Kidney capillary endothelial cell (primary cell): ENCODE measurements at regions not wholly inside any gene's neighbourhood (a gene's known extent, or its start where the extent isn't known, plus 50 kb on each side); places are given as distances from the start of the nearest gene placed in this dataset.

ENCODE experiments used
- DNase-seq: peaks from one replicate; pipeline ENCODE4 v3.0.0-alpha.2; 2018; ENCODE audit warnings: low spot score

GRCh38 chr11:112355726-112356125 lies 95.1 kb upstream of the PLET1 start:
- no peak for DNase-seq

DNA sequence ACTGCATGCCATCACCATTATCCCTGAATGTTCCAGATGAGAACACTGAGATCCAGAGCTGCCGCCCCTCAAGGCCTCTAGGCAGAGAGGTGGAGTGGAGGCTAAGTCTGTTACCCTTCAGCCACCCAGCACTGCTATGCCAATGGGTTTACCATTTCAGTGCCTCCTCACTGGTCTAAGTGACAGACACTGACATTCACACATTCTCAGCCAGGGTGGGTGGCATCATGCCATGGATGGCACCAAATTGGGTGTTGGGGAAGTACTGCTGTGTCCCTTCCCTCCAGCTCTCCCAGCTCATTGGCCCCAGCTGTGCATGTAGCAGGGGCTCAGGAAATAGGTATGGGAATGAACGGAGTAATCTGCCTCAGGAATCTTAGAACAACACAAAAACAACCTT lies 96.8 kb upstream of the PLET1 start:
- no peak for DNase-seq

GRCh38 chr11:112361396-112361795 lies 100.7 kb upstream of the PLET1 start:
- DNase-seq, result no peak

DNA sequence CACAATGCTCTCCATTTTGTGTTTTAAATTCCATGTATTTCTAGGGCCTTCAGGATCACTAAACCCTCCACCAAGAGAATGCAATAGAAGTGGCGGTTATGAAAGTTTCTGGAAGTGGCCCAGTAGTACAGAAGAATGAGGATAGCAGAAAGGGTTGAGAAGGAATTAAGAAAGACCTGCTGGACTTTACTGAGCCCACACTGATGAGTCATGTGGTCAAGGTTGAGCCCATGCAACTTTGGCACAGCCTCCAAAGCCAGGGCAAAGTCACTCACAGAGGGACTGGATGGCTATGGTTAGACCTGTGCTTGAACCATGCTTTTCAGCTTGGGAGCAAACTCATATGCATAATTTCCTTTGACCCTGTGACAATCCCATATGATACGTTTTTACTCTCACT lies 102.9 kb upstream of the PLET1 start:
- DNase-seq, result no peak

- no peak for DNase-seq
These were observed 104.4 kb upstream of the PLET1 start for GRCh38 chr11:112364962-112365481.

GRCh38 chr11:112366012-112366411 lies 105.4 kb upstream of the PLET1 start:
- no peak for DNase-seq

GRCh38 chr11:112366777-112367176 lies 106.1 kb upstream of the PLET1 start:
- DNase-seq, result no peak

DNA sequence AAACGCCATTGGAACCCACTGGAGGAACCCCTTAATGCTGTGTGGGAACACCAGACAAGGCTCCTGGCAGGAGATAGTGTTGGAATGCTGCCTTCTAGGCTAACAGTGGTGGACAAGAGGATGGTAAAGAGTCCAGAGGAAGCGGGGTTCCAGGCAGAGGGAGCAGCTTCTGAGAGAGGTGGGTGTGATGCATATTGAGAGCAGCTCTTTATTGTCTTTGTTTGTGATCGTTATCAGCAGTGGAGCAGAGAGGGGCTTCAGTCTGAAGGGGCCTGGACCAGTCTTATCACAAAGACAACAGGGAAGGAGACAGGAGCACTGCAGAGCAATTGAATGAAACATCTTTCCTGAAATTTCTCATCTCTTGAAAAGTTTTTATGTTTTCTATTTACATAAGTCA lies 106.8 kb upstream of the PLET1 start:
- DNase-seq, result no peak

DNA sequence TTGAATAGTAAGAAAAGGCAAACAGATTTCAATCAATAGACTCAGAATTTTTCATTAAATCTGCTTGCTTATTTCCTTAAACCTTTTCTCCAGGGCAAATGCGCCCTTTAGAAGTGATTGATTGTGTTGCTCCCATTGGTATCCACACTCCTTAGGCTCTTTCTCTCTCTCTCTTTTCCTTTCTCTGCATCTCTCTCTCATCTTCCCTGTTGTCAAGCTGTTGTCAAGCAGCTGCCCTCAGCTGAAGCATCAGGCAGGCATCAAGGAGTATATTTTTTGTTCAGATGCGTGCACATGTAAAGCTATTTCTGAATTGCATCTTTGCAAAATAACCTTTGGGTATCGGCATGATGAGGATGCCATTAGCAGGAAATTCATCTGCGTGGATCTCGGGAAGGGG lies 107.2 kb upstream of the PLET1 start:
- no peak for DNase-seq

- DNase-seq, result no peak
These were observed 107.7 kb upstream of the PLET1 start for GRCh38 chr11:112368381-112368780.

- DNase-seq, result no peak
These were observed 108.7 kb upstream of the PLET1 start for GRCh38 chr11:112369374-112369773.

- no peak for DNase-seq
These were observed 109.3 kb upstream of the PLET1 start for GRCh38 chr11:112369916-112370315.

DNA sequence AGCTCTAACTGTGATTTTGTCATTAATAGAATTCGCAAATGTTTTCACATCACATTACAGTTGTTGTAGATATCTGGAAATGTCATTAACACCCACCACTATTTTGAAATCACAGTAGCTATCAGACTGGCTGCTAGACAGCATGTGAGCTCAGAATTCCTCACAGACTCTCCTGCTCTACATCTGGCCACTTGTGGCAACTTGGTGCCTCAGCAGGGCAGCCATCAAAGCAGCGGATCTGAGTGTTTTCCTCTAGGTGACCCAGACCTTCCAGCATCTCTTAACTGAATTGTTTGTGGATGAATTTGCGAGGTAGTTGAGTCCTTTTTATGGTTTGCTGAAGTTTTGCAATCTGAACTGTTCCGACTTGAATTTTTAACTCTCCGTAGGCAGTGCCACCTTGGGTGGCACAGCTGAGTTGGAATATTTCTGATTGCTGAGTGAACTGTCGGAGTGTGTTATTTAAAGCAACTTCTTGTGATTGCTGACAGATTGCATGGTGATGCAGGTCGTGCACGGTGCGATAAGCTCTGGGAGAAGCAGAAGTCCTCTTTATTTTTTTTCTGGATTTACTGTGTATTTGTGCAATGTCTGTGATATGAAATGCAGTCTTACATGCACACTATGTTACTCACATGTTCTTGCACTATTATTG lies 114.0 kb upstream of the PLET1 start:
- DNase-seq, result no peak

GRCh38 chr11:112377946-112378345 lies 117.3 kb upstream of the PLET1 start:
- no peak for DNase-seq

DNA sequence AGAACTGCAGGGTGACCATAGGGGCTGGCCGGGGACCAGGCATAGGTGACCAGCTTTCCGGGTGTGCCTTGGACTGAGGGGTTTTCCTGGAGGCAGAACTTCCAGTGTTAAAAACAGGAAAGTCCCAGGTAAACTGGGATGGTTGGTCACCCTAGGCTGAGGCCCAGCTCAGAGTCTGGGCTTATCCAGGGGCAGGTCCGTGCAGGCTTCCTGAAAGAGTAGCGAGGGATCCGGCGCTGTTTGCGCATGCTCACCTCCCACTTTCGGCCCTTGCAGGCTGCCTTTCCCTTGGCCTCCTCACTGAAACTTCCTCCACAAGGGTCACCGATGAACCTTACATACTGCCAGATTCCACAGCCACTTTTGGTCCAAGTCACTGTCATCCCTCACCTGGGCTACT lies 119.8 kb upstream of the PLET1 start:
- DNase-seq, result no peak

DNA sequence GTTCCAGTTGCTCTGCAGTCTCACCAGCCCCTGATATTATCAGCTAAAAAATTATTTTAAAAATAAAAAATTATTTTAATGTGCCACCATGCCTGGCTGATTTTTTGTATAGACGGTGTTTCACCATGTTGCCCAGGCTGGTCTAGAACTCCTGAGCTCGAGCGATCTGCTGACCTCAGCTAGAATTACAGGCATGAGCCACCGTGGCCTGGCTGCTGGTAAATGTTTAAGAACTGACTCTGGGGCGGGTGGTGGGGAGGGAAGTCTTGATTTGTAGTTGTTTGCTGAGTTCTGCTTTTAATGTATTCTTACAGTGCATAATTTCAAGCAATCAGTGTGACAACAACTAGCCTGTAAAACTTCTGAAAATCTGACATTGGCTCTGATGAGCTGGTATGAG lies 120.9 kb upstream of the PLET1 start:
- no peak for DNase-seq

GRCh38 chr11:112382561-112382960 lies 121.9 kb upstream of the PLET1 start:
- DNase-seq, result no peak

DNA sequence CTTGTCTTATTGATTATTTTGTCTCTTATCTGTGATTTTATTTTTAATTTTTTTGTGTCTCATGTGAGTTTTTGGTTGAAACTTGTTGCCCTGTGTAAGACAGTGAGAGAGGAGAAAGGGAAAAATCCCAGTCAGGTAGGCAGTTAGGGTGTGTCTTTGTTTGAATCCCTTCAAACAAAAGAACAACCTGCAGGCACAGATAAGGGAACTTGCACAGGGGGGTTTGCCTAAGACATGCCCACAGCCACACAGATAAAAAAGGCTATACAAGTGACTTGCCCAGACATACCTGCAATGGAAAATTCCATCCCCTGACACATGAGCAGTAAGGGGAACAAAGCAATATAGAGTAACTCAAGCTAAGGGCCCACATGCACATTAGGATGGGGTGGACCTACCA lies 127.8 kb upstream of the PLET1 start:
- no peak for DNase-seq

GRCh38 chr11:112391086-112391485 lies 130.4 kb upstream of the PLET1 start:
- no peak for DNase-seq

DNA sequence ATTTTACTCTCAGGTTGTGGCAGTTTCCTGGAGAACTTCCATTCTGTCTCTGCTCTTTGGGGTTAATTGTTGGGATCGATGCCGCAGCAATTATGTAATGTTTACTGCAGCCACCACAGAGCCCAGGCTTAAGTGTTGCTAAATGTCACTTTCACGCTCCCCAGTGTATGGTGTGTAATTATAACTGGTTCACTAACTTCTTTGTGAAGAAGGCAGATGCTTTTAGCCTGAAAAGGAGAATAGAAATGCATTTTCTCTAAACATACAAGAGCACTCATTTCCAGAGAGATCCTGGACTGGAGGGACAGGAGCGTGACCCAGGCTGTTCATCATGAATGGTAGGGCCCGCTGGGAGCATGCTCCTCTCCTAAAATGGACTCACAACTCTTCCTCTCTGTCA lies 132.2 kb upstream of the PLET1 start:
- DNase-seq, result no peak

DNA sequence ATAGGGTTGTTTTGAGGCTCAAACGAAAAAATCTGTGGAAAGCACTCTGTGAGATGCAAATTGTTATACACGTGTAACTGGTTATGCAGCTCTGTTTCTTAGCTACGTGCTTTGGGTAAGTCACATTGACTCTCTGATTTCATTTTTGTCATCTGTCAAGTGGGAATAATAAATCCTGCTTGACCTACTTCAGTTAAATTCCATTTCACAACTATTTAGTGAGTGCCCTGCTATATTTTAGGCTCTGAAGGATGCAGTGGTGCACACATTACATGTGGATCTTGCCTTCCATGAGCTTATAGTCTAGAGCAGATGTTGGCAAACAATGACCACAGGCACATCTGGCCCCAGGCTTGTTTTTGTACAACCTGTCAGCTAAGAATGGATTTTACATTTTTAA lies 133.6 kb upstream of the PLET1 start:
- no peak for DNase-seq

GRCh38 chr11:112396076-112396475 lies 135.4 kb upstream of the PLET1 start:
- DNase-seq, result no peak

- no peak for DNase-seq
These were observed 138.3 kb upstream of the PLET1 start for GRCh38 chr11:112398798-112399478.

DNA sequence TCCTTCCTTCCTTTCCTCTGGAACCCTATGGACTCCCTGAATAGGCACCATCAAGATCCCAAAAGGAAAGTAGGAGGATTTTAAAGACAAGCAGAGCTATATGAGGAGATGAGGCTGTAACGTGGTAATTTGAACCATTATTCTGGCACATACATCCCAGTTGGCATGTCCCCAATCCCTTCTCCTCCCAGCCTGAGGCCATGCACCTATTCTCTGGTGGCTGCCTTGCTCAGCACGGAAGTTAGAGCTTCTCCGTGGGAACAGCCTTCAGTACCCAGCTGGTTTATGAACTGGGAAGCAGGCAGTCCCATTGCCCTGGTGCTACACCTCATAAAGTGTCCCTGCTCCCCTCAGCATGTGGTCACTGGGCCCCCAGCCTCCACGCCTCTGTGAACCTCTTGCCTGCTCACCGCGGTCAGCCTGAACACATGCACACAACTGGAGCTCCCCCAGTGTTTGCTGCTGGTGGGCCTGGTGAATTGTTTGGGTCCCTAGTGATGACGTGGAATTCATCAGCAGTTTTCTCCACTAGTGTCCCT lies 139.9 kb upstream of the PLET1 start:
- DNase-seq, result no peak
